Fibroblast of skin of scalp (primary cell): ENCODE measurements at regions not wholly inside any gene's neighbourhood (a gene's known extent, or its start where the extent isn't known, plus 50 kb on each side); places are given as distances from the start of the nearest gene placed in this dataset.
A peak's percentile ranks its signal among the peaks of the same experiment; 100 is the strongest.
"Not testable (repeated sequence)": the region's sequence is repeated elsewhere in the genome, so short reads cannot be mapped to it uniquely, and the experiment has no call there.

Experiments used
- DNase-seq: peaks from one replicate; pipeline ENCODE4 v3.0.0-alpha.2; 2013

DNA sequence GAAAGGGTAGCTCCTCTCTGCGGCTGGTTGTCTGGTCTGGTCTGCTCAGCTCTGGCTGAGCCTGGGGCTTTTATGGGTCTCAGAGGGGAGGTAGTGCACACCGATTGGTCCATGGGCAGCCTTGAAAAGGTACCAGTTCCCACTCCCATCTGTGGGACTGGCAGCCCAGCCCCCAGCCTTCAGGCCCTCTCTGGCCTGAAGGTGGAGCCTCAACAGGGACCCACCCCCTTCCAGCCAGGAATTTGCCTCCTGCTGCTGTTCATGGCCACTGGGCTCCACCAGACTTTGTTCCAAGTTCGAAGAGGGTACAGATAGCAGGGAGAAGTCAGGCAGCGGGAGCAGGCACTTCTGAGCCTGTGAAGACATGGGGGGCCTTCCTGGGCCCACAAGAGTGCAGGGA lies 165.3 kb upstream of the SLC27A6 start:
- no peak for DNase-seq

DNA sequence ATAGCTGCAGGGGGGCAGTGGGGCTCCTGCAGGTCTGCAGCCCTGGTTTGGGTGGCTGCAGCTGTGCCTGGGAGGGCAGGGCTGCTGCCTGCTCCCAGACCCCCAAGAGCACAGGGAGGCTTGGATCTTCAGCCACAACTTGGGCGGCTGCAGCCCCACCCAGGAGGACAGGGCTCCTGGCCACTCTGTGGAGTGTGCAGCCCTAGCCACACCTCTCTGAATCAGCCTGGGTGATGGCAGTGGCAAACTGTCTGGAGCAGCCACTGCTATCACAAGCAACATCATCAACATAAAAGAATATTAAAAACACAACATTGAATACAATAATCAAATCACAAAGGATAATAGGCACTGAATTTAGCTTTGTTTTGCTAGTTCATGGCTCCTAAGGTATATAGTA lies 164.9 kb upstream of the SLC27A6 start:
- DNase-seq: no peak

GRCh38 chr5:128813317-128814070 lies 151.8 kb upstream of the SLC27A6 start:
- DNase-seq: no peak

GRCh38 chr5:128815201-128815600 lies 150.1 kb upstream of the SLC27A6 start:
- no peak for DNase-seq

DNA sequence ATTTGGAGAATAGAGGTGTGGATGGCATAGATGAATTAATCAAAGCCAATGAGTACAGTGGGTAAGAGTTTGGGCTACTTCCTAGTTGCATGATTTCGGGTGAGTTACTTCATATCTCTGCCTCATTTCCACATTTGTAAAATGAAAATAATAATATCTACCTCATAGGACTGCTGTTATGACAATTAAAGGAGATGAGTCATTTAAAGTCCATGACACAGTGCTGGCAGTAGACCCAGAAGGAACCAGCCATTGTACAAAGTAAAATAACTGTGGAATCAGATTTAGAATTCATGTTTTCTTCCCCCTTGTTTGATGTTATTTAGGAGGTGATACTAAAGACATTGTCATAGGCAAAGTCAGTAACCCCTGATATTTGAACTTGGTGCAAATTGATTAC lies 139.5 kb upstream of the SLC27A6 start:
- DNase-seq: peak; percentile 60

GRCh38 chr5:128826275-128826674 lies 139.0 kb upstream of the SLC27A6 start:
- peak; percentile 68 for DNase-seq

- no peak for DNase-seq
Measured at GRCh38 chr5:128836571-128836970, 128.7 kb upstream of the SLC27A6 start.

DNA sequence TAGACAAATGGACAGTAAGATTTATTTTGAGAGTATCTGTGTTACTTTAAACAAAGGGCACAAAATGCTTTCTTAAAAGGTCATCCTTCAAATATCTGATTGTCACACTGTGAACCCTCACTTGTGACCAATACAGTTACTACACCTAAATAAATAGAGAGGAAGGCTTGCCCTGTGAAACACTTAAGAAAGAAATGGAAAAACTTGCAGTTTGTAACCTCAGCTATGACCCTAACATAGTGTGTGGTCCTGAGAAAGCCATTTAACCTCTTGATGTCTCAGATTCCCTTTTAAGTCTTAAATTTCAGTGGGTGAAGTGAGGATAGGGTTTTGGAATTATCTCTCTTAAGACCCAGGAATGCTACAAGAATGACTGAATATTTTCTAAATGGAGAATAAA lies 126.7 kb upstream of the SLC27A6 start:
- no peak for DNase-seq

- no peak for DNase-seq
Measured at GRCh38 chr5:128842241-128842640, 123.0 kb upstream of the SLC27A6 start.

DNA sequence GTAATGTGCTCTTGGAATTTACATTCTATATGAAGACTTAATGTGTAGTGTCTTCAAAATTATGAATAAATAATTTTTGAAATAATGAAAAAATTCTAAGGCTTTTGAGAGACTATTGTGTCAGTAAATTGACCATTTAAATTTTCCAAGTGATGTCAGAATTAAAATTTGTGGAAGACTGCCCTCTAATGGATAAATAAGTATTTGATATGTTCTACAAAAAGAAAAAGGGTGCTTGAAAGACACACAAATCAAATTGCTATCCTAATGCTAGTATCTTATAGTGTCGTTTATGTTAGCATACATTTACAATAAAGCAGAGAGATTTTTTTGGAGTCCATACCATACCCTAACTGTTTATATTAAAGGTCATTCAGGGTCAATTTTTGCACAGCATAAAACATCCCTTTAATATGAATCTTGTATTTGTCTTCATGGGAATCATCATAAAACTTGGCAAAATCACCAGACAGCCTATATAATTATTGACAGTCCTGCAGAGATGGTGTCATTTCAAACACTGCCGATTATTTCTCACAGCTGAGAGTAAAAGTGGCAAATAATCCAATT lies 120.8 kb upstream of the SLC27A6 start:
- DNase-seq: peak; percentile 47

DNA sequence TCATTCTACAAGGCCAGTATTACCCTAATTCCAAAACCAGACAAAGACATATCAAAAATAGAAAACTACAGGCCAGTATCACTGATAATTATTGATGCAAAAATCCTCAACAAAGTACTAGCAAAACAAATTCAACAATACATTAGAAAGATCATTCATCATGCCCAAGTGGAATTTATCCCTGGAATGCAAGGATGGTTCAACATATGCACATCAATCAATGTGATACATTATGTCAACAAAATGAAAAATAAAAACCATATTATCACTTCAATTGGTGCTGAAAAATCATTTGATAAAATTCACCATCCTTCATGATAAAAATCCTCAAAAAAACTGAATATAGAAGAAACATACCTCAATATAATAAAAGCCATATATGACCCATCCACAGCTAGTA lies 115.2 kb upstream of the SLC27A6 start:
- DNase-seq: no peak

GRCh38 chr5:128854931-128855330 lies 110.4 kb upstream of the SLC27A6 start:
- no peak for DNase-seq

GRCh38 chr5:128857076-128857677 lies 108.1 kb upstream of the SLC27A6 start:
- DNase-seq: no peak

DNA sequence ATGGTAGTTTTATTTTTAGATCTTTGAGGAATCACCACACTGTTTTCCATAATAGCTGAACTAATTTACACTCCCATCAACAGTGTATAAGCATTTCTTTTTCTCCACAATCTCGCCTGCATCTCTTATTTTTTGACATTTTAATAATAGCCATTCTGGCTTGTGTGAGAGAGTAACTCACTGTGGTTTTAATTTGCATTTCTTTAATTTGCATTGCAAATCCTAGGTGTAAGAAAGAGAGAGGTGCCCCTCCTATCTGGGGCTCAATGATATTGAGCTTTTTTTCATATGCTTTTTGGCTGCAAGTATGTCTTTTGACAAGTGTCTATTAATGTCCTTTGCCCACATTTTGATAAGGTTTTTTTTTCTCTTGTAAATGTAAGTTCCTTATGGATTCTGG lies 106.3 kb upstream of the SLC27A6 start:
- no peak for DNase-seq

DNA sequence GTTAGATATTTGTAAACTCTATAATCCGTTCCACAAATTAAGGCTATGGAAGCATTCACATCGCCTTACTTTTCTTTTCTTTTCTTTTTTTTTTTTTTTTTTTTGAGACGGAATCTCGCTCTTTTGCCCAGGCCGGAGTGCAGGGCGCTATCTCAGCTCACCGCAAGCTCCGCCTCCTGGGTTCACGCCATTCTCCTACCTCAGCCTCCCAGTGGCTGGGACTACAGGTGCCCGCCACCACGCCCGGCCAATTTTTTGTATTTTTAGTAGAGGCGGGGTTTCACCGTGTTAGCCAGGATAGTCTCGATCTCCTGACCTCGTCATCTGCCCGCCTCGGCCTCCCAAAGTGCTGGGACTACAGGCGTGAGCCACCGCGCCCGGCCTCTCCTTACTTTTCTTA lies 104.1 kb upstream of the SLC27A6 start:
- DNase-seq: not testable (repeated sequence)

DNA sequence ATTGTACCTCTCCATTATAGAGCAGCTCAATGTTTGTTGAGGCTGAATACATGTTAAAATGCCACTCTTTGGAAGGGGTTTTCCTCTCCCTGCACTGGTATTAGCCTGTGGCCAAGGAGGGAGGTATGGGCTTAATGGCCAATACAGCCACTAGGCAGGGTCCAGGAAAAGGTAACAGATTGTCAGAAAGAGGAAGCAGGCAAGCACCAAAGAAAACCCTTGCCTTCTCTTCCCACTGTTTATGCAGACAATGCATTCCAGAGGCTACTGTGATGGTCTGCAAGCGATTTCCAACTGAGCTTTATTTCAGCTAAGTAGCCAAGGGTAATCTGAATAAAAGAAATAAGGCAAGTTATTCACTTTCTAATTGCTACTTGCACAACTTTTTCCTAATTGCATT lies 95.3 kb upstream of the SLC27A6 start:
- no peak for DNase-seq

GRCh38 chr5:128870373-128870772 lies 94.9 kb upstream of the SLC27A6 start:
- peak; percentile 10 for DNase-seq

- no peak for DNase-seq
Measured at GRCh38 chr5:128870923-128871322, 94.4 kb upstream of the SLC27A6 start.

DNA sequence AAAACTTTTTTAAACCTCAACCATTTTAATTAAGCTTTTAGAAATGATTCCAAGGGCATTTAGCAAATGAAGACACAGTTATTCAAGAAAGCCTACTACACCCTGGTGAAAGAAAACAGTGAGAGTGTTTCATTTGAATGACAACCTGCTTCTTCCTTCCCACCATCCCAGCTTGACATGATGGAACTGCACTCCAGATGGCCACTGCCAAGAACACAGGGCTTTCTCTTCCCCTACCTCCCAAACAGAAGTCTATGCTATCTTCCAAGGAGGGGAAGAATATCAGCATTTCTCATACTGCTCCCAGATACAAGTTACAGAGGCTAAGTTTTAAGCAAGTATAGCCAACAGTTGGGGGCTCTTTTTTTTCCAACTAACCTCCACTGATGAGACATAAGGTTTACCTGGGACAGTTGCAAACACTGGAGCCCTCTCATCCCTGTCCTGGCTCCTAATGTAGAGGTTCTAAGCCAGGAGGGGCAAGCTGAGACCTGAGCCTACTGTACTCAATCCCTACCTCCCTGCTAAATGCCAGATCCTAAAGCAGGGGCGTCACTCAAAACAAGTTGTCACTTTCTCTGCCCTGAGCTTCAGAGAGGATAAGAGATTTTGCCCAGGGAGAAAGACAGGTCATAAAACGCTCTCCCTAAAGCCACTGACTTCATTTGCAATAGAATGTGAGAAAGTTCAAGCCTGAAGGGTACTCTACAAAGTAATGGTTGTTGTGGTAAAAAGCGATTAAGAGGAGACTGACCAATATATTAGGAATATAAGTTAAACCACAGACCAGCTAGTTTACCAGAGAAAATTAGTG lies 88.5 kb upstream of the SLC27A6 start:
- DNase-seq: no peak

GRCh38 chr5:128877476-128877875 lies 87.8 kb upstream of the SLC27A6 start:
- DNase-seq: no peak

GRCh38 chr5:128881502-128882018 lies 83.7 kb upstream of the SLC27A6 start:
- DNase-seq: no peak

- DNase-seq: no peak
Measured at GRCh38 chr5:128885649-128886255, 79.5 kb upstream of the SLC27A6 start.

DNA sequence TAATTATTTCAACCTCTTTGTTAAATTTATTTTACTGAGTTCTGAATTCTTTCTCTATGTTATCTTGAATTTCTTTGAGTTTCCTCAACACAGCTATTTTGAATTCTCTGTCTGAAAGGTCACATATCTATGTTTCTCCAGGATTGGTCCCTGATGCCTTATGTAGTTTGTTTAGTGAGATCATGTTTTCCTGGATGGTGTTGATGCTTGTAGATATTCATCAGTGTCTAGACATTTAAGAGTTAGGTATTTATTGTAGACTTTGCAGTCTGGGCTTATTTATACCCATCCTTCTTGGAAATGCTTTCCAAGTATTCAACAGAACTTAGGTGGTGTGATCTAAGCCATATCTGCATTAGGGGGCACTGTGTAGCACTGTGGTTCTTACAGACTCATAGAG lies 70.2 kb upstream of the SLC27A6 start:
- DNase-seq: peak; percentile 2
